Choroid plexus epithelial cell (primary cell): ENCODE measurements at regions not wholly inside any gene's neighbourhood (a gene's known extent, or its start where the extent isn't known, plus 50 kb on each side); places are given as distances from the start of the nearest gene placed in this dataset.

Source experiments
- DNase-seq: peaks from one replicate; pipeline ENCODE4 v3.0.0-alpha.2; 2010; ENCODE audit warnings: low read depth
- H3K4me3 ChIP-seq: 2 replicates; pipeline ENCODE4 v1.5.1; 2011; ENCODE audit warnings: low read depth, mild to moderate bottlenecking, control low read depth, low read length, moderate library complexity
- CTCF ChIP-seq: conservative IDR thresholded peaks from 2 replicates; pipeline ENCODE4 v1.5.1; 2011; ENCODE audit warnings: low read depth, mild to moderate bottlenecking, control low read depth, inconsistent platforms, low read length, moderate library complexity

GRCh38 chr13:58597552-58597951 is 966.0 kb downstream of the PCDH17 start:
- DNase-seq = no peak
- H3K4me3 ChIP-seq = no peak overlapping the region
- TF ChIP-seq CTCF = no peak

- H3K4me3 ChIP-seq = no peak overlapping the region
- DNase-seq = no peak
- TF ChIP-seq CTCF = no peak
Observed at GRCh38 chr13:58598241-58598640, 966.7 kb downstream of the PCDH17 start.

- TF ChIP-seq CTCF = no peak
- no peak for DNase-seq
- no peak overlapping the region for H3K4me3 ChIP-seq
Observed at GRCh38 chr13:58611117-58611516, 979.6 kb downstream of the PCDH17 start.

GRCh38 chr13:58617880-58618665 is 986.5 kb downstream of the PCDH17 start:
- no peak overlapping the region for H3K4me3 ChIP-seq
- TF ChIP-seq CTCF = no peak
- DNase-seq = no peak

GRCh38 chr13:58619396-58620113 is 988.0 kb downstream of the PCDH17 start:
- no peak overlapping the region for H3K4me3 ChIP-seq
- no peak for DNase-seq
- no peak for TF ChIP-seq CTCF

GRCh38 chr13:58620176-58620575 is 988.6 kb downstream of the PCDH17 start:
- no peak for TF ChIP-seq CTCF
- no peak overlapping the region for H3K4me3 ChIP-seq
- no peak for DNase-seq
